OCI-LY7 (cell line): ENCODE measurements at regions not wholly inside any gene's neighbourhood (a gene's known extent, or its start where the extent isn't known, plus 50 kb on each side); places are given as distances from the start of the nearest gene placed in this dataset.

Source experiments
- BruUV-seq: library from RNA; stranded (reverse); fragments of 400-500 nt; replicated peaks from 2 replicates; lab custom pipeline; 2021; lab: Mats Ljungman, UMichigan
- CTCF ChIA-PET: fragments of 300-600 bp; sonication (Branson Sonifier 250); formaldehyde crosslinking; loops from one replicate; lab custom pipeline; 2022; ENCODE audit warnings: antibody characterized with exemption; ENCODE audit not compliant: unreplicated experiment; lab: Charles Lee
- POLR2A ChIA-PET: fragments of 300-600 bp; sonication (Branson Sonifier 250); formaldehyde crosslinking; loops from one replicate; lab custom pipeline; 2022; ENCODE audit warnings: antibody characterized with exemption; lab: Charles Lee
- DNase-seq: peaks from one replicate; pipeline ENCODE4 v3.0.0-alpha.2; 2015; ENCODE audit warnings: low spot score
- H2AFZ ChIP-seq: fragments of 200-600 bp; sonication (generic), shearing (Covaris generic); 2 replicates; pipeline ENCODE4 v1.6.1; 2014; ENCODE audit warnings: mild to moderate bottlenecking, antibody characterized with exemption, low read length, moderate library complexity
- H3K27ac ChIP-seq: fragments of 200-600 bp; sonication (generic); 2 replicates; pipeline ENCODE4 v1.5.1; 2014; ENCODE audit warnings: mixed run types, low read depth, mild to moderate bottlenecking, moderate library complexity, low read length, inconsistent platforms; ENCODE audit not compliant: poor library complexity, severe bottlenecking
- H3K36me3 ChIP-seq: fragments of 200-600 bp; sonication (generic); 2 replicates; pipeline ENCODE4 v1.6.1; 2014; ENCODE audit warnings: mild to moderate bottlenecking, antibody characterized with exemption, low read length, moderate library complexity, mixed read lengths; ENCODE audit not compliant: insufficient read depth
- H3K4me1 ChIP-seq: fragments of 200-600 bp; sonication (generic); 2 replicates; pipeline ENCODE4 v1.5.1; 2014; ENCODE audit warnings: mild to moderate bottlenecking, low read length; ENCODE audit not compliant: insufficient read depth, poor library complexity, severe bottlenecking
- H3K4me2 ChIP-seq: fragments of 200-600 bp; sonication (generic); 2 replicates; pipeline ENCODE4 v1.6.1; 2014; ENCODE audit warnings: mild to moderate bottlenecking, low read length
- H3K4me3 ChIP-seq: fragments of 200-600 bp; sonication (generic); 2 replicates; pipeline ENCODE4 v1.5.1; 2014; ENCODE audit warnings: mild to moderate bottlenecking, low read depth, low read length; ENCODE audit not compliant: poor library complexity, severe bottlenecking
- H3K79me2 ChIP-seq: fragments of 200-600 bp; sonication (generic); 2 replicates; pipeline ENCODE4 v1.6.1; 2016; ENCODE audit warnings: low read depth, mild to moderate bottlenecking, low read length, moderate library complexity, mixed read lengths; ENCODE audit not compliant: insufficient read depth
- H3K9me2 ChIP-seq: fragments of 200-600 bp; sonication (generic); 2 replicates; pipeline ENCODE4 v1.6.1; 2016; ENCODE audit warnings: mild to moderate bottlenecking, low read length, mixed read lengths; ENCODE audit not compliant: insufficient read depth
- H3K9me3 ChIP-seq: fragments of 200-600 bp; sonication (generic); 2 replicates; pipeline ENCODE4 v1.6.1; 2014; ENCODE audit warnings: mild to moderate bottlenecking, mixed run types, low read length, mixed read lengths
- H4K20me1 ChIP-seq: fragments of 200-600 bp; sonication (generic); 2 replicates; pipeline ENCODE4 v1.6.1; 2014; ENCODE audit warnings: mild to moderate bottlenecking, antibody characterized with exemption, low read length, moderate library complexity, mixed read lengths; ENCODE audit not compliant: insufficient read depth
- EZH2phosphoT487 ChIP-seq: fragments of 200-600 bp; sonication (generic); IDR thresholded peaks from 2 replicates; pipeline ENCODE4 v1.6.1; 2018; ENCODE audit warnings: low read depth, borderline replicate concordance, mild to moderate bottlenecking, mixed run types, antibody characterized with exemption, low read length, moderate library complexity, mixed read lengths
- intact Hi-C: fragments of 100-400 bp; cut with micrococcal nuclease; formaldehyde crosslinking; loops from one replicate; pipeline ENCODE4 v1.10.0; 2022; ENCODE audit not compliant: unreplicated experiment
- TF ChIP-seq, protein P1 (sequence below): fragments of 200-600 bp; sonication (generic); conservative IDR thresholded peaks from 2 replicates; pipeline ENCODE4 v1.5.1; 2014; ENCODE audit warnings: mild to moderate bottlenecking, antibody characterized with exemption, low read length, moderate library complexity, mixed read lengths

DNA sequence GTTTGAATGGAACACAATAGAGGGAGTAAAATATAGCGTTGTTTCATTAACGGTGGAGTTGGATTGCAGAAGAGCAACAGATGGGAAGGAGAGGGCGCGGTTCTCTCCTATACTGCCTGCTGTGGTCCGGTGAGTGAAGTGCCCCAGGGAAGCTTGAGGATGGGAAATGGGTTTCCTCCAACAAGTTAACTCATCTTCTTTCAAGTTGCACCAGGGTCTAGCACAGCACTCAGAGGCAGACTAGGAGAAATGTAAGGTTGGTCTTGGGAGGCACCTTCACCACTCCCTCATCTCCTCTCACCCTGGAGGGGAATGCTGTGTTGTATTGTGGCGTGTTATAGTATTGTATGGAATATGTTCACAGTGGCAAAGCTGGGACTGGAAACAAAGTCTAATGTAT, 96.9 kb upstream of the SLC24A3 start:
- BruUV-seq, result no TSS peak
- Histone ChIP-seq H3K79me2 (no peaks in the 10 kb centered on the region), H2AFZ (no peak overlapping the region)

DNA sequence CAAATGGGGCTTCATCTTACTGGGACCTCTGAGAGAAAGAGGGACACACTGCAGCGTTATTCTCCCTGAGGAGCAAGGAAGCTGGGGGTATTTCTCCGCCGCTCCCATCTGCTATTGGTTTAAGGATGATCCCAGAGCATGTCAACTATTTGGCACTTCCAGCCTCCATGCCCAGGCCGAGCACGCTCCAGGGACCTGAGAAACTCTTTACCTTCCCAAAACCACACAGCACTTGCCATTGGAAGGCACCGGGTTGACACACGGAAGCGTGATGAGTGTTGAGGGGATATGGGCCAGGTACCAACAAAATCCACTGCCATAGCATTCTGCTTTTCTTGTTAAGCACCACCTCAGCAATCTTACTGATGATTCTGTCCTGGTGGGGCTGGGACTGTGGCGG, 92.4 kb upstream of the SLC24A3 start:
- Histone ChIP-seq H4K20me1 (no peaks in the 10 kb centered on the region), H2AFZ (no peak overlapping the region), H3K36me3 (no peaks in the 10 kb centered on the region), H3K4me2 (no peak overlapping the region), H3K4me1 (no peaks in the 10 kb centered on the region), H3K9me2 (no peaks in the 10 kb centered on the region), H3K27ac (no peak overlapping the region), H3K9me3 (no peaks in the 10 kb centered on the region), H3K4me3 (no peak overlapping the region), H3K79me2 (no peaks in the 10 kb centered on the region)
- CTCF ChIA-PET, result no interaction called here
- no peak for DNase-seq
- TF ChIP-seq EZH2phosphoT487, result no peak
- TF ChIP-seq, protein P1, sequence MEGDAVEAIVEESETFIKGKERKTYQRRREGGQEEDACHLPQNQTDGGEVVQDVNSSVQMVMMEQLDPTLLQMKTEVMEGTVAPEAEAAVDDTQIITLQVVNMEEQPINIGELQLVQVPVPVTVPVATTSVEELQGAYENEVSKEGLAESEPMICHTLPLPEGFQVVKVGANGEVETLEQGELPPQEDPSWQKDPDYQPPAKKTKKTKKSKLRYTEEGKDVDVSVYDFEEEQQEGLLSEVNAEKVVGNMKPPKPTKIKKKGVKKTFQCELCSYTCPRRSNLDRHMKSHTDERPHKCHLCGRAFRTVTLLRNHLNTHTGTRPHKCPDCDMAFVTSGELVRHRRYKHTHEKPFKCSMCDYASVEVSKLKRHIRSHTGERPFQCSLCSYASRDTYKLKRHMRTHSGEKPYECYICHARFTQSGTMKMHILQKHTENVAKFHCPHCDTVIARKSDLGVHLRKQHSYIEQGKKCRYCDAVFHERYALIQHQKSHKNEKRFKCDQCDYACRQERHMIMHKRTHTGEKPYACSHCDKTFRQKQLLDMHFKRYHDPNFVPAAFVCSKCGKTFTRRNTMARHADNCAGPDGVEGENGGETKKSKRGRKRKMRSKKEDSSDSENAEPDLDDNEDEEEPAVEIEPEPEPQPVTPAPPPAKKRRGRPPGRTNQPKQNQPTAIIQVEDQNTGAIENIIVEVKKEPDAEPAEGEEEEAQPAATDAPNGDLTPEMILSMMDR, result no peak
- intact Hi-C loops, result no loop called here
- BruUV-seq, result no TSS peak
- POLR2A ChIA-PET, result no interaction called here

More for the DNA sequence above, 96.9 kb upstream of the SLC24A3 start:
- TF ChIP-seq, protein P1, result no peak
- no peak for TF ChIP-seq EZH2phosphoT487
- H4K20me1 ChIP-seq, result no peaks in the 10 kb centered on the region
- no peak for DNase-seq
- no peak overlapping the region for H3K4me2 ChIP-seq
- H3K27ac ChIP-seq, result no peak overlapping the region
- intact Hi-C loops, result no loop called here
- no peaks in the 10 kb centered on the region for H3K9me3 ChIP-seq
- ChIA-PET POLR2A (interaction anchor here (0.7 kb wide), 1 partner anchor 256 kb away, joined by 3 read pairs; no protein-coding TSS in a partner anchor), CTCF (no interaction called here)
- no peaks in the 10 kb centered on the region for H3K4me1 ChIP-seq
- no peaks in the 10 kb centered on the region for H3K9me2 ChIP-seq
- no peak overlapping the region for H3K4me3 ChIP-seq
- H3K36me3 ChIP-seq, result no peaks in the 10 kb centered on the region

DNA sequence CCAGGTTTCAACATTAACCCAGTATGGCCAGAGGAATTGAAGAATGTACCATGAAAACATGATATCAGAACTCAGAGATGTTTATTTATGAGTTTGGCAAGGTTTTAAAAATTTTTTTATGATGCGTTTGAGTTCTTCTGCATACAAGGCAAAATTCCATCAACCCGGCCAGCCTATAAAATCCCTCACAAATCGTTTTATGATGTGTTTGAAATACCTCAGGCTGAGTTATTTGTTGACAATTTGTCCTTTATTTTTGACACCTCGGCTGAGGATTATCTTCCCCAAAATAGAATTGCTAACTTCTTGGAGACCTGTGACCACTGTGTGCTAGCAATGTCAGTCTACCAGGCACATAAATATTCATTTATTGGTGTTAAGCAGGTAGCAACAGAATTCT, 91.9 kb upstream of the SLC24A3 start:
- CTCF ChIA-PET, result no interaction called here
- intact Hi-C loops, result no loop called here

More for the DNA sequence above, 91.9 kb upstream of the SLC24A3 start:
- no peak overlapping the region for H2AFZ ChIP-seq
- H3K4me2 ChIP-seq, result no peak overlapping the region
- no peak for TF ChIP-seq EZH2phosphoT487
- TF ChIP-seq, protein P1, result no peak
- H3K27ac ChIP-seq, result no peak overlapping the region
- no TSS peak for BruUV-seq
- no peaks in the 10 kb centered on the region for H3K79me2 ChIP-seq
- no peaks in the 10 kb centered on the region for H3K9me3 ChIP-seq
- DNase-seq, result no peak
- no peaks in the 10 kb centered on the region for H3K4me1 ChIP-seq
- no peaks in the 10 kb centered on the region for H3K9me2 ChIP-seq
- no peak overlapping the region for H3K4me3 ChIP-seq
- no peaks in the 10 kb centered on the region for H4K20me1 ChIP-seq
- POLR2A ChIA-PET, result no interaction called here
- no peaks in the 10 kb centered on the region for H3K36me3 ChIP-seq
